ENCODE measurements at regions not wholly inside any gene's neighbourhood (a gene's known extent, or its start where the extent isn't known, plus 50 kb on each side); places are given as distances from the start of the nearest gene placed in this dataset.

DNA sequence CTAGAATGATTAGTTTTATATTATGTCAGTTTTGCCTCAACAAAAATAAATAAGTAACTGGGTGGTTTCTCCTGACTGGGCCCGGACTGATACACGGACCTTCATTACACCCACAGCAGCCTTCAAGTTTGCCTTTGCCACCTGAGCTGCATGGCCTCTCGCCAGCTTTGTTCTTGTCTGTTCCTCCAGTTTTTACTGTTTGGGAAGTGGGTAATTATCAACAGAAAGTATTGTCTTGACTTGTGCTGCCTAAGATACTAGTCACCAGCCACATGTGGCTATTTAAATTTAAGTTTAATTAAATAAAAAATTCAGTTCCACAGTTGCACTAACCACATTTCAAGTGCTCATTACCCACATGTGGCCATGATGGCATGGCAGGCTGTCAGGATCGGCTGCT is 74.7 kb upstream of the INTU start:
- no peak overlapping the region for H3K4me3 ChIP-seq (replicated peaks in 1 of 3; ENCODE audit: insufficient read depth in 1 of 3, low read depth in 1 of 3, low read length in 3 of 3)
- TF ChIP-seq GATA2 (IDR thresholded peaks at IDR 0.05; ENCODE audit: insufficient read depth, insufficient read length, low read depth, low read length) (no peak), JUN (IDR thresholded peaks at IDR 0.05; ENCODE audit: borderline replicate concordance, insufficient read depth, insufficient read length, low read depth) (no peak)
- intact Hi-C loops (cut with micrococcal nuclease) (no loop called here), dilution Hi-C loops (cut with MboI; ENCODE audit: extremely low pct_ligation_motif_present, low sequenced_read_pairs) (no loop called here)
- no peaks in the 10 kb centered on the region for H3K27me3 ChIP-seq (ENCODE audit: control insufficient read depth in 2 of 2, insufficient read depth in 2 of 2, low read length in 2 of 2)
- no peaks in the 10 kb centered on the region for H3K9me1 ChIP-seq (replicated peaks; ENCODE audit: control insufficient read depth, extremely low read depth, insufficient read depth, low read length)
- BruUV-seq (replicated peaks), result no TSS peak
- H3K36me3 ChIP-seq (ENCODE audit: control insufficient read depth in 2 of 2, extremely low read depth in 1 of 2, insufficient read depth in 2 of 2, low read length in 2 of 2), result no peaks in the 10 kb centered on the region
- POLR2A ChIA-PET, result no interaction called here
- H3K9me3 ChIP-seq (replicated peaks; ENCODE audit: control insufficient read depth, insufficient read depth, low read length), result no peaks in the 10 kb centered on the region
- no peak overlapping the region for H3K4me2 ChIP-seq (ENCODE audit: insufficient read depth, low read length)
- no peaks in the 10 kb centered on the region for H4K20me1 ChIP-seq (replicated peaks; ENCODE audit: control insufficient read depth, extremely low read depth, insufficient read depth, low read length)
- H3K4me1 ChIP-seq (ENCODE audit: control insufficient read depth, extremely low read depth, insufficient read depth, low read length), result no peaks in the 10 kb centered on the region
- no peak overlapping the region for H3K9ac ChIP-seq (replicated peaks; ENCODE audit: extremely low read depth, insufficient read depth, low read length)
- no peak overlapping the region for H3K27ac ChIP-seq (ENCODE audit: insufficient read depth, low read depth, low read length)
- DNase-seq (ENCODE audit: low read depth, low spot score) (no peak), FAIRE-seq (no peak)
- H3K79me2 ChIP-seq (ENCODE audit: control insufficient read depth, insufficient read depth, low read length), result no peaks in the 10 kb centered on the region
- no peak overlapping the region for H2AFZ ChIP-seq (ENCODE audit: low read depth, low read length)
- CTCF ChIA-PET, result interaction anchor here (2.0 kb wide), 1 partner anchor 29 kb away, joined by 6 read pairs; no protein-coding TSS in a partner anchor

DNA sequence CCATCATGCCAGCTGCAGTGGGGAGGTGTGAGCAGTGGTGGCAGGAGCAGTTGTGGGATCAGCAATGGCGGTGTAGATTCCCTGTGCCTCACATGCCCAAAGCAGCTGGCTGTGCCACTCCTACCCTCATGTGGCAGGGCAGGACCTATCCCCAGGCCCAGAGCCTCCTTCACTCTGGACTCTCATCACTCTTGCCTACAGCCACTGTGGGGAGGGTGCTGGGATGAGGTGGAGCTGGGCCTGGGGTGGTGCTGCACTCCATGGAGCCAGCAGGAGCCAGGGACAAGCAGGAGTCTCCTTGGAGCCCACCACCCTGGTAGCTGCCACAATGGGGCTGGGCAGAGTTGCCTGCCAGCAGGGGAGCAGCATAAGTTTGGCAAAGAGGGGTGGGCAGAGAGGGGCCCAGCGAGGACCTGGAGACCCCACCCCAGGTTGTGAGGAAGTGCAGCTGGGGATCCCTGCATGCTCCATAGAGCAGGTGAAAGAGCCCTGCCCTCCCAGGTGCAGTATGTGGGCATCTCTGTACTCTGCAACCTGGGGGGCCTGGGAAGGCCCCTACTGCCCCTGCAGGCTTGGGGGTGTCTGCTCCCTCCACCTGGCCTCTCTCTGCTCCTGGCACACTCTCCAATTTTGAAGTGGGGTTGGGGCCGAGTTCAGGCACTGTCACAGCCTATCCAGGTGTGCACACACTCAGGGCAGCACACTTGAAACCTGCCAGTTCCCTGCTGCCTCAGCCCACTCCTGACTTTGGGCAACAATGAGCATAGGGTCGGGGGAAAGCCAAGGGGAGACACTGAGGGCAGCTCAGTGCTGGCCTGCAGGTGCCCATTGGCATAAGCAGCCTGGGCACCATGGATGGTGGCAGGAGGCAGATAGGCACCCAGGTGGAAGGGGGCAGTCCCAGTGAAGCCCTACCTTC is 74.0 kb upstream of the INTU start:
- H3K4me2 ChIP-seq (ENCODE audit: insufficient read depth, low read length), result no peak overlapping the region
- no peaks in the 10 kb centered on the region for H4K20me1 ChIP-seq (replicated peaks; ENCODE audit: control insufficient read depth, extremely low read depth, insufficient read depth, low read length)
- no TSS peak for BruUV-seq (replicated peaks)
- H2AFZ ChIP-seq (ENCODE audit: low read depth, low read length), result no peak overlapping the region
- H3K4me3 ChIP-seq (replicated peaks in 1 of 3; ENCODE audit: insufficient read depth in 1 of 3, low read depth in 1 of 3, low read length in 3 of 3), result no peak overlapping the region
- DNase-seq (ENCODE audit: low read depth, low spot score), result no peak
- POLR2A ChIA-PET, result no interaction called here
- no peaks in the 10 kb centered on the region for H3K9me3 ChIP-seq (replicated peaks; ENCODE audit: control insufficient read depth, insufficient read depth, low read length)
- intact Hi-C loops (cut with micrococcal nuclease) (no loop called here), dilution Hi-C loops (cut with MboI; ENCODE audit: extremely low pct_ligation_motif_present, low sequenced_read_pairs) (no loop called here)
- H3K27me3 ChIP-seq (ENCODE audit: control insufficient read depth in 2 of 2, insufficient read depth in 2 of 2, low read length in 2 of 2), result no peaks in the 10 kb centered on the region
- H3K27ac ChIP-seq (ENCODE audit: insufficient read depth, low read depth, low read length), result no peak overlapping the region
- CTCF ChIA-PET, result interaction anchor here (2.0 kb wide), 1 partner anchor 28 kb away, joined by 6 read pairs; no protein-coding TSS in a partner anchor
- TF ChIP-seq POLR2A (IDR thresholded peaks at IDR 0.05; ENCODE audit: low read depth, low read length), result no peak
- no peak for TF ChIP-seq POLR2AphosphoS5 (IDR thresholded peaks at IDR 0.05; ENCODE audit: insufficient read depth, low read depth, low read length)
- TF ChIP-seq, protein P1, sequence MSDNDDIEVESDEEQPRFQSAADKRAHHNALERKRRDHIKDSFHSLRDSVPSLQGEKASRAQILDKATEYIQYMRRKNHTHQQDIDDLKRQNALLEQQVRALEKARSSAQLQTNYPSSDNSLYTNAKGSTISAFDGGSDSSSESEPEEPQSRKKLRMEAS (IDR thresholded peaks at IDR 0.05; ENCODE audit: insufficient read depth, insufficient read length), result no peak
- TF ChIP-seq, protein P2, sequence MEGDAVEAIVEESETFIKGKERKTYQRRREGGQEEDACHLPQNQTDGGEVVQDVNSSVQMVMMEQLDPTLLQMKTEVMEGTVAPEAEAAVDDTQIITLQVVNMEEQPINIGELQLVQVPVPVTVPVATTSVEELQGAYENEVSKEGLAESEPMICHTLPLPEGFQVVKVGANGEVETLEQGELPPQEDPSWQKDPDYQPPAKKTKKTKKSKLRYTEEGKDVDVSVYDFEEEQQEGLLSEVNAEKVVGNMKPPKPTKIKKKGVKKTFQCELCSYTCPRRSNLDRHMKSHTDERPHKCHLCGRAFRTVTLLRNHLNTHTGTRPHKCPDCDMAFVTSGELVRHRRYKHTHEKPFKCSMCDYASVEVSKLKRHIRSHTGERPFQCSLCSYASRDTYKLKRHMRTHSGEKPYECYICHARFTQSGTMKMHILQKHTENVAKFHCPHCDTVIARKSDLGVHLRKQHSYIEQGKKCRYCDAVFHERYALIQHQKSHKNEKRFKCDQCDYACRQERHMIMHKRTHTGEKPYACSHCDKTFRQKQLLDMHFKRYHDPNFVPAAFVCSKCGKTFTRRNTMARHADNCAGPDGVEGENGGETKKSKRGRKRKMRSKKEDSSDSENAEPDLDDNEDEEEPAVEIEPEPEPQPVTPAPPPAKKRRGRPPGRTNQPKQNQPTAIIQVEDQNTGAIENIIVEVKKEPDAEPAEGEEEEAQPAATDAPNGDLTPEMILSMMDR (IDR thresholded peaks at IDR 0.05; ENCODE audit: extremely low read depth in 1 of 2, insufficient read depth in 1 of 2, low read depth in 1 of 2, low read length in 2 of 2), result no peak
- no peak for TF ChIP-seq JUN (IDR thresholded peaks at IDR 0.05; ENCODE audit: borderline replicate concordance, insufficient read depth, insufficient read length, low read depth)
- no peak for TF ChIP-seq GATA2 (IDR thresholded peaks at IDR 0.05; ENCODE audit: insufficient read depth, insufficient read length, low read depth, low read length)
- TF ChIP-seq EZH2 (IDR thresholded peaks at IDR 0.05; ENCODE audit: borderline replicate concordance, low read depth, low read length, severe bottlenecking), result no peak
- TF ChIP-seq MYC (IDR thresholded peaks at IDR 0.05; ENCODE audit: low read depth, low read length), result no peak
- TF ChIP-seq FOS (IDR thresholded peaks at IDR 0.05; ENCODE audit: borderline replicate concordance, insufficient read depth, low read length), result no peak
- H3K79me2 ChIP-seq (ENCODE audit: control insufficient read depth, insufficient read depth, low read length), result no peaks in the 10 kb centered on the region
- H3K9ac ChIP-seq (replicated peaks; ENCODE audit: extremely low read depth, insufficient read depth, low read length), result no peak overlapping the region
- FAIRE-seq, result no peak
- H3K4me1 ChIP-seq (ENCODE audit: control insufficient read depth, extremely low read depth, insufficient read depth, low read length), result no peaks in the 10 kb centered on the region
- no peaks in the 10 kb centered on the region for H3K9me1 ChIP-seq (replicated peaks; ENCODE audit: control insufficient read depth, extremely low read depth, insufficient read depth, low read length)
- H3K36me3 ChIP-seq (ENCODE audit: control insufficient read depth in 2 of 2, extremely low read depth in 1 of 2, insufficient read depth in 2 of 2, low read length in 2 of 2), result no peaks in the 10 kb centered on the region
